ENCODE measurements at regions not wholly inside any gene's neighbourhood (a gene's known extent, or its start where the extent isn't known, plus 50 kb on each side); places are given as distances from the start of the nearest gene placed in this dataset.
"Not testable (repeated sequence)": the region's sequence is repeated elsewhere in the genome, so short reads cannot be mapped to it uniquely, and the experiment has no call there.

GRCh38 chr4:49575250-49575649, 589.2 kb downstream of the CWH43 start:
- not testable (repeated sequence) for DNase-seq (ENCODE audit: low spot score)

GRCh38 chr4:49578371-49578770, 592.3 kb downstream of the CWH43 start:
- not testable (repeated sequence) for DNase-seq (ENCODE audit: low spot score)

- not testable (repeated sequence) for DNase-seq (ENCODE audit: low spot score)
These were observed 592.8 kb downstream of the CWH43 start for GRCh38 chr4:49578899-49579298.

- not testable (repeated sequence) for DNase-seq (ENCODE audit: low spot score)
These were observed 594.1 kb downstream of the CWH43 start for GRCh38 chr4:49580166-49580565.

GRCh38 chr4:49588401-49588800, 602.3 kb downstream of the CWH43 start:
- DNase-seq (ENCODE audit: low spot score) = not testable (repeated sequence)

- not testable (repeated sequence) for DNase-seq (ENCODE audit: low spot score)
These were observed 632.4 kb downstream of the CWH43 start for GRCh38 chr4:49618436-49618835.

- DNase-seq (ENCODE audit: low spot score) = not testable (repeated sequence)
These were observed 640.4 kb downstream of the CWH43 start for GRCh38 chr4:49626478-49626877.

Measured in cerebellar cortex (tissue), 1 donor.